IPS-11a (cell line): ENCODE measurements at regions not wholly inside any gene's neighbourhood (a gene's known extent, or its start where the extent isn't known, plus 50 kb on each side); places are given as distances from the start of the nearest gene placed in this dataset.
"Not testable (repeated sequence)": the region's sequence is repeated elsewhere in the genome, so short reads cannot be mapped to it uniquely, and the experiment has no call there.

Experiments used
- H3K4me3 ChIP-seq: one replicate; pipeline ENCODE4 v1.5.1; 2013; ENCODE audit warnings: low read depth, low read length, control low read depth

- no peak overlapping the region for H3K4me3 ChIP-seq
Observed at GRCh38 chr19:32067685-32068084, 277.7 kb upstream of the ZNF507 start.

GRCh38 chr19:32068793-32069192 lies 276.6 kb upstream of the ZNF507 start:
- no peak overlapping the region for H3K4me3 ChIP-seq

DNA sequence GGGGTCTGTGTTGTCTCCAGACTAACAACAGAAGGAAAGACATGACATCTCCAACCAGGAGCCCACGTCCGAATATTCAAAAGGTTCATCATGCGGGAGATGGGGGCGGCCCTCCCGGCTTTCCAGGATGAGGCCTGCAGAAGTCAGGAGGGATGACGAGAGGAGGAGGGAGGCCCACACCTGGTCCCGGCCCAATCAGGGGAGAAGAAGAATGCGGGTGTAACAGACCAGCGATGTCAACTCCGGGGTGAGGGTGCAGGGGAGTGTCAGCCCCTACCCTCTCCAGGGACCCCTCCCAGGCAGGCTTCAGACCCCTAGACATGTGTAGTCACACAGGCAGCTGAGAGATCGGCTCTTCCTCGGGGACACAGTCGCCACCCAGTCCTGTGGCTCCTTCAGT lies 275.3 kb upstream of the ZNF507 start:
- H3K4me3 ChIP-seq, result no peak overlapping the region

GRCh38 chr19:32082028-32082427 lies 263.4 kb upstream of the ZNF507 start:
- H3K4me3 ChIP-seq, result no peak overlapping the region

- H3K4me3 ChIP-seq, result not testable (repeated sequence)
Observed at GRCh38 chr19:32084756-32085363, 260.6 kb upstream of the ZNF507 start.

DNA sequence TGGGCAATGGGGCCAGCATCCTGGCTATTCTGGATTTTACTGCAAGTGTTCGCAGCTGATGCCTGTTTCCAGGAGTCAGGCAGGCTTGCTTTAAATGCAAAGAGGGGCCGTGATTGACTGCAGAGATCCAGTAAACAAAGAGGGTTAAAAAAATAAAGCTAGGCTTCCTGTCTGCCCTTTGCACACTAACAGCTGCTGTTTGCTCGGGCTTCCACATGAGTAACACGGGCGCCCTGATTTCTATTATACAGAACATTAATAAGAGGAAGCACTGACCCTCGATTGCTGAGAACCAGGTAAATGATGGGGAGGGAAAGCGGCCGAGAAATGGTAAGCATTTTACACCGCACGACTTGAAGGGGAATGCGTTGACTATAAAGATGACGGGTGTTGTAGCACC lies 254.2 kb upstream of the ZNF507 start:
- no peak overlapping the region for H3K4me3 ChIP-seq

DNA sequence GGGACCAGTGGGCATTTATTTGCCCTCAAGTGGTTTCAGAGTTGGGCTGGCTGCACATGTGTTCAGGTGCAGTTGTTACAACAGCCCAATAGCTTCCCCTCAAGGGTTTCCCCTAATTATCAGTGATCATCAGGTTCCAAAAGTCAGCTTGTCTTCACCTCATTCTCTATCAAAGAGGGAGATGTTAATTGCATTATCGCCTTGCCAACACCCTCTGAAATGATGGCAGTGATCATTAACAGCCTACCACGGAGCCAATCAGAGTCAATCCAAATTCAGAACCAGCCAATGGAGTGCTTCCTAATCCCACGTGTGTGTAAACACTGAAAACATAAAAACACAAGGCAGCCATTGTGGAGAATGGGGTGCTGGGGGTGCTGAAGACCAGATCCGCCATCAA lies 248.4 kb upstream of the ZNF507 start:
- no peak overlapping the region for H3K4me3 ChIP-seq

DNA sequence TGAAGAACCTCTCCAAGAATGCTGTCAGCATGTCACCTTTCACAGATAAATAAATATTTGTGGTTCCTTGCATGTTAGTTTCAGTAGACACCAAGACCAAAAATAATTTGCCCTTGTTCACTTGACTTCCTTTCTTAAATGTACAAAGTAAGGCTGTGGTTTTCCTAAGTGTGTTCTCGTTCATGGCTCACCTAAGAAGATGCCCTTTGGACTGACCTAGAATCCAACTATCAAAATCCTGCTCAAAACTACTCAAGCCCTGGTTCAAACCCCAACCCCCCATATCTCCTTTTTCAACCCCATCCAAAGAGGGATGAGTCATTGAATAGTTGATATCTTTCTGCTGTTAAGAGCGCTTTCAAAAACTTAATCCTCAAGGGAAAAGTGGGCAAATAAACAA lies 247.8 kb upstream of the ZNF507 start:
- H3K4me3 ChIP-seq, result no peak overlapping the region

DNA sequence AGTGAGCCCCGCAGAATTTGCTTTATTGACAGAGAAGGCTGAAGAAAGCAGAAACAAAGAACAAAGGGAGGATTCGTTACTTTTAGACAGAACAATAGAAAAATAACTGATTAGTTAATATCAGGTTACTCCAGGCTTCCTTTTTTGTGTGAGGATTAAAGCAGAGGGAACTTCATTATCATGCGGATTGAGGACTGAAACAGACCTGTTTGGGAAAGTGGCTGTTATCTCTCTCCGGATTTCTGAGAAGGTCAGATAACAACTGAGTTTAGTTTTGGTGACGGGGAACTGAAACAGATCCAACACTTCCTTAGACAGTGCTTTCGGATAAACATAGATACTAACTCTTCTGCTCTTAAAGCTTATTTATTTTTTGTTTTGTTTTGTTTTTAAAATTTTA lies 246.4 kb upstream of the ZNF507 start:
- H3K4me3 ChIP-seq, result no peak overlapping the region

GRCh38 chr19:32101206-32101605 lies 244.2 kb upstream of the ZNF507 start:
- no peak overlapping the region for H3K4me3 ChIP-seq

GRCh38 chr19:32103541-32103940 lies 241.9 kb upstream of the ZNF507 start:
- no peak overlapping the region for H3K4me3 ChIP-seq

- no peak overlapping the region for H3K4me3 ChIP-seq
Observed at GRCh38 chr19:32104153-32104849, 241.1 kb upstream of the ZNF507 start.

DNA sequence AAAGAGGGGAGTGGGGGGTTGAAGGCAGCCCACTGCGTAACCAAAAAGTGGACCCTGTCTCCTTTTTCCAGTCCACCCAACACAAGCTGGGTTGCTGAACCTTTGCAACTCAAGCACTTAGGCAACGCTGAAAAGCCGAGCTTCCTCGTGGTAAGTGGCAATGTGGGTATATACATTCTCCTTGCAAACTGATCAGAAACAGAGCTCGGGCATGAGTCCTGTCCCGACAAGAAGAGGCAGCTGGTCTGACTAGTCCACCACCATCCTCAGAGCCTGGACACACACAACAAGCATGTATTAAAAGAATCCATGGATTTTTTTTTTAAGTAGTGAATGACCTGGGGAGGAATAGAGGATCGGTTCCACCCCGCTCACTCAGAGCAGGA lies 240.6 kb upstream of the ZNF507 start:
- H3K4me3 ChIP-seq, result no peak overlapping the region

GRCh38 chr19:32105527-32106310 lies 239.7 kb upstream of the ZNF507 start:
- H3K4me3 ChIP-seq, result no peak overlapping the region

DNA sequence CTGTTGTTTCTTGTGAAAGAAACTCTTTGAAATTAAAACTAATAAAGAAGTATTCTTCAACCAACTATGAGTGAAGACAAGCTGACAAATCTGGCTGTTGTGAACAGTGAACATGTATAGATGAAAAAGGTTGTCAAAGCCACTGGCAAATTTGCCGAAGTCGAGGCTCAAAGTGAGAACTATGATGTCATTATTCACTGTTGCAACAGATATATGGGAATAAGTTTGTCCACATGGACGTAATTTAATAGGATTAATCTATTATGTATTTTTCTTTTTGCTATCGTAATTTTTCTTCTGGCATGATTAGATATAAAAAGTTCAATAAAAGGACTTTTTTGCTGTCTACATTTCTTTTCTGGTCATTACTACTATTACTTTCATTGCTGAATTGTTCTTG lies 223.2 kb upstream of the ZNF507 start:
- H3K4me3 ChIP-seq, result no peak overlapping the region

GRCh38 chr19:32123355-32123940 lies 222.0 kb upstream of the ZNF507 start:
- no peak overlapping the region for H3K4me3 ChIP-seq

DNA sequence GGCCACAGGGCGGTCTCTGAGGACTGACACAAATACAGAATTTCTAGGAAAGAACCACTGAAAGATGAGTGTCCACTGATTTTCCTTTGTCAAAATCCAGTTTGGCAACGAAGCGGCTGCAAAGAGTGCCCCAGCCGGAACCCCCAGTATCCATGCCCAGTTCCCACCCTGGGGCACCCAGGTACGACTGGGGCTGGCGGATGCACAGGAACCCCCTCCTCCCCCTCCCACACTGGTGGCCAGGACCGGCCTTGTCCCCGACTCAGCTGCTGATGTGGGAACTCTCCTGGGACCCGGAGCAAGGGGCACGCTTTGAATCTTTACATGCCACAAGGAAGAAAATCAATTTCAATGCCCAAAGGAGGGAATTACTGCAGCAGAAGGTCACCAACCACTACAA lies 220.8 kb upstream of the ZNF507 start:
- no peak overlapping the region for H3K4me3 ChIP-seq

GRCh38 chr19:32129141-32129540 lies 216.3 kb upstream of the ZNF507 start:
- H3K4me3 ChIP-seq, result no peak overlapping the region

DNA sequence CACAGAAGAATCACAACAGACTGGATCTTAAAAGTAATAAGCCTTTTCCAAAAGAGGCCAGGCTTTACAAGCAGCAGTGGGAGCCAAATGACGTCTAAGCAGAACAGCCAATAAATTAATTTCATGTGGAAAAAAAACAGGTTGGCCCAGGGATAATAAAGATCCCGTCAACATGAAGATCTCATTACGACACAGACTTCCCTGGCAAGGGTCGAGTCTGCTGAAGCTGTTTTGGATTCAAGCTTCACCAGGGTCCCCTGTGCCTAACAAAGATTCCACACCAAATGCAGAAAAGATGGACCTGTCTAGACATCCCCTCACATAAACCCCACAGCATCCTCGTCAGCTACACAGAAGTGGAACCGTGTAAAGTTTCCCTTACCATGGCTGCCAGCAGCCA lies 215.1 kb upstream of the ZNF507 start:
- no peak overlapping the region for H3K4me3 ChIP-seq

GRCh38 chr19:32131005-32131404 lies 214.4 kb upstream of the ZNF507 start:
- no peak overlapping the region for H3K4me3 ChIP-seq

DNA sequence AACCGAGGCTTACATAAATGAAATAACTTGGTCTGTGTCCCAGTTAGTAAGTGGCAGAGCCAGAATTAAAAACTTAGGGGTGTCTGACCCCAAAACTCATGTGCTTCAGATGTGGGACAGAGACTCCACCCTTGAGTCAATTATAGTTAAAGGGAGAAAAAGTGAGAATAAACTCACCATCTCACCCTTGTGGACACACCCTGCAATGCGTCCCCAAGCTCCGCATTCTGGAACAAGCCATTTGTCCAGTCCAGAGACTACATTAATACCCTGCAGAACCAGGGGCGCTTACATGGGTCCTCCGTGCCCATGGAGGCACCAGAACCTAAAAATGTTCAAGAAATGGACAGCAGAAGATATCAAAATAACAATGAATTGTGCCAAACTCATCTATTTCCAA lies 207.0 kb upstream of the ZNF507 start:
- no peak overlapping the region for H3K4me3 ChIP-seq
